Inferior parietal cortex (tissue), 1 donor: ENCODE measurements at regions not wholly inside any gene's neighbourhood (a gene's known extent, or its start where the extent isn't known, plus 50 kb on each side); places are given as distances from the start of the nearest gene placed in this dataset.
"Not testable (repeated sequence)": the region's sequence is repeated elsewhere in the genome, so short reads cannot be mapped to it uniquely, and the experiment has no call there.

Experiments
- DNase-seq: peaks from one replicate; pipeline ENCODE4 v3.0.0-alpha.2; 2016; ENCODE audit errors: extremely low spot score

DNA sequence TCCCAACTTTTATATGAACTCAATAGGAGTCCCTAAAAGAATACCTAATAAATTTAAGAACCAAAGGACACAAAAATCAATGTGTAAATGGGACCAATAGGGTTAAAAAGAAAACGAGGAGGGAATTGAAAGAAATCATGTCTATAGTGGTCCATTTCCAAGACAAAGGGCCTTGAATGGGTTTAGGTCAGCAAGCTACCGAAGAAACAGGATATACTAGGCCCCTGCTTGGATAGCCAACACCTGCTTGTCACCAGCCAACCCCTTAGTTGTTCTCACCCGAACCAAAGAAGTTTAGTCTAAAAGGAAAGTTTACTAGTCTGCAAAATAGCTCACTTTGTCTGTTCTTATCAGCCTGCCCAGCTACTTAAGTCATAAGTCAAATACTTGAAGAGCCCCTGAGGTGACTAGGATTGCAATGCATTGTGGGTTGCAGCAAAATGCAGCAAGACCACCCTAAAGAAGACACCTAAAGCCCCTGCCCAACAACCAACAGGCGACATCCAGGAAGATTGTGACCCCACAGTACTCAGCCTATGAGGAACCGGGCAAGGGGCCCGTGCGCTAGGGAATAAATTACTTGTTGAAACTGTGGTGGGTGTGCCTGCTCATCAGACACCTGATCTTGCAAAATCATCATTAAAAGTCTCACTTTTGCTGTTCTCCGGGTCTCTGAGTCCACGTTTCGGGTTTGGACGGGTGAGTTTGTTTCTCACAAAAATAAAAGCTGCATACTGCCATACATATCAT is 183.9 kb upstream of the PPP1R26 start:
- no peak for DNase-seq

DNA sequence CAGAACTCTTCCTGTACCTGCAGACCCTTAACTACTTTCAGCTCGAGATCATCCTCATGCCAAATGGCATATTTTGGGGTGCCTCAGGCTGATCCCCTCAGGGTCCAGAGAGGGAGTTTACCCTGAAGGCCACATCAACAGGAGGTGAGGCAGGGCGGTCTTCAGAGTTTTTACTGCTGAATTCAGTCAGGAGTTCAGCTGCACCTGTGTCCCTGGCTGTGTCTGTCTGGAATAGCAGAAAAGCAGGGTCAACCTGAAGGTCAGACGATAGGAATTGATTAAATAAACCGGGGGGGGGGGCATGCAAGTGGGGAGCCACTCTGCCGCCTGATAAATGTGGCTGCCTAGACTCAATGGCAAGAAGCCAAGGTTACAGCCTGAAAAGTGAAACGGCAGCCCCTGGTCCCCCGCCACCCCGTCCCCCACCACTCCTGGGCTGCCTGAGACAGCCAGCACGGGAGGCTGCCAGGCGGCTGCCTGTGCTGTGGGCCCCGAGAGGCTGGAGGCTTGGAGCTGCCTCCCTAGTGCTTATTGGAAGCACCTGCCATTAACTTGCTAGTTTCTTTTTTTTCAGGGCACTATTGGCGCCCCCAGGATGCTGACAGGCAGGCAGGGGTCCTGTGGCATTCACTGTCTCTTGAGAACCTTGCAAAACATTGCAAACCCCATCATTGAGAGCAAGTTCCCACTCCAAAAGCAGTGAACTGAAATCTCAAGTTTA is 182.7 kb upstream of the PPP1R26 start:
- DNase-seq = no peak

DNA sequence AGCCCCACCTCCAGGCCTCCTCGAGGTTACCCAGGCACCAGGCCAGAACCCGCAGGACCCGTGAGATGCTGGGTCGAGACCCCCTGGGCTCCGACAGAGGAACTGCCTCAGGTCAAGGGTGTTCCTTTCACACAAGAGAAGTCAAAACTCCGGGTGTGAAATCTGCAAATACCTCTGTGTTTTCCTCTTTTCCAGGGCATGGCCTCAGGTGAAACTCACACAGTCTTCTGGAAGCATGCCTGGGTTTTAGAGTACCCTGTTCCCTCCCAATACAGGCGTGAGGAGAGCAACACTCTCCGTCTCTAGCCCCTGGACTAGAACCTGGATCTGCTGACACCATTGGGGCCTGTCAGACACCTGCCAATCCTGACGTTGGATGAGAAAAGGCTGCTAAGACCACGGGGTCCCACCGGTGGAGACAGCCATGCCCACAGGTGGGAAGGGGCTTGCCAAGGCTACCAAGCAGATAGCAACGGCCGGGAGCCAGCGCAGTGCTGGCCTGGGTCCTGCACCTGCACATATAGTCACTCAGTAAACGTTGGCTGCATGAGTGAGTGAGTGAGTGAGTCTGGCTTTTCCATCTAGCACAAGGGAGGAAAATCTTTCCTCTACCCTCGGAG is 182.0 kb upstream of the PPP1R26 start:
- DNase-seq = no peak

DNA sequence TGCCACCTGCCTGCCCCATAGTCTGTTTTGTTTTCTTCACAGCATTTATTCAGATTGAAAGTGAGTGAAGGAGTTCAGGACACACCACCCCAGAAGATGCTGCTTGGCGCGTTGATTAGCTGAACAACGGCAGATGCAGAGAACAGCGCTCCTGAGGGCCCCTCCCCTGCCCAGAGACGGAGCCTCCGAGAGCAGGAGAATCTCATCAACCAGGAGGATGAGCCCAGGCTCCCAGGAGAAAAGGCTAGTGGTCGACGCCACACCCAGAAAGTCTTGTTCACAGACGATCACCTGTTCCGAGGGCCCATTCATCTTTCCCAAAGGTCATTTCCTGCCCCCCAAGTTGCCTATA is 180.4 kb upstream of the PPP1R26 start:
- no peak for DNase-seq

DNA sequence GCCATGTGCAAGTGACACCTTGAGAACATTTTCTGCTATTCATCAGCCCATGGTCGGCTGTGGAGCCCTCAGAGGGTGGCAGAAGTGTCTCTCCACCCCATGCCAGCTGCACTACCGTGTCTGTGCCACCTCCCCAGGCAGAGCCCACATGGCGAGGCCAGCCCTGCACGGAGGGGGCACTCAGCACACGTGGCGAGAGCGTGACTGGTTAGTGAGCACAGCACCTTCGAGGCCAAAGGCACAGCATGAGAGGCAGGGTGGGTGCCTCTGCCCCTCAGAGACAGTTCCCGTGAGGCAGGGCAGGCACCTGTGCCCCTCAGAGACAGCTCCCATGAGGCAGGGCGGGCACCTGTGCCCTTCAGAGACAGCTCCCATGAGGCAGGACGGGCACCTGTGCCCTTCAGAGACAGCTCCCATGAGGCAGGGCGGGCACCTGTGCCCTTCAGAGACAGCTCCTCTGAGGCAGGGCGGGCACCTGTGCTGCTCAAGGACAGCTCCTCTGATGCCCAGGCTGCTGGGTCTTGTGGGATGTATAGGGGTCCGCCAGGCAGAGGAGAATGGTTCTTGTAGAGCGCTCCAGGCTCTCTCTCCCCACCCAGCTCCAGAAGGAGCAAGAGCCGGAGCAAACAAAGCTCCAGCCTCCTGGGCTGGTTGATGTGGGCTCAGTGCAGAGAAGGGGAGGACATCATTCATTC is 179.8 kb upstream of the PPP1R26 start:
- DNase-seq = no peak

DNA sequence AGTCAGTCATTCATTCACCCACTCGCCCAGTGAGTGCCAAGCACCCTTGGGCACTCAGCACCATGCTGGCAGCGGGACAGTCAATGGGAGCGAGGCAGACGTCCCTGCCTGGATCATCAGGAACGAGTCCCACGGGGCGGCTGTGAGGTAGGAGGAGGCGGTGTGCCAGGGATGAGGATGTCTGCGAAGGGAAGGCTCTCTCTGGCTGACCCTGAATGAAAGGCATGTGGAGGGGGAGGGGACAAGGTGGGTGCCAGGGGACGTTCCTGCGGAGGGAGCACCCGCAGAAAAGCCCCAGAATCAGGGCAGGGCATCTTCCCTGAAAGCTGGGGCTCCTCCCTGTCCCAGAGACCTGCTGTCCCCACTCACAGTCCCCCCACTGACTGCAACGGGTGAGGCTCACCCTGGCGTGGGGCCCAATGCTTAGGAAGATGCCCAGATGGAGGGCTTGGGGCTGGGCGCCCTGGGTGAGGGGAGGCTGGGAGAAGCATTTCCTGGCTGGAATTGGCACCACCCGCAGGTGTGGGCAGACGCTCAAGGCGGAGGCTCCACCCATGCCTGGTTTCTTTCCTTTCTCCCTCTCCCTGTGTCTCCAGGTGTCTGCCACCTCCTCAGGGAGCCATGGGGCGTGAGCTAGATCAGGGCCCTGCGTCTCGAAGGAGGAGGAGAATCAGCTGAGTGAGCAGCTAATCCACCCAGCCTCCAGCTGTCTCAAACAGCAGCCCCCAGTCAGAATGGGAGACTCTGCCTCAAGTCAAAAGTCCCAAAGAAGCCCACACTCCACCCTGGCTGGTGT is 179.0 kb upstream of the PPP1R26 start:
- no peak for DNase-seq

DNA sequence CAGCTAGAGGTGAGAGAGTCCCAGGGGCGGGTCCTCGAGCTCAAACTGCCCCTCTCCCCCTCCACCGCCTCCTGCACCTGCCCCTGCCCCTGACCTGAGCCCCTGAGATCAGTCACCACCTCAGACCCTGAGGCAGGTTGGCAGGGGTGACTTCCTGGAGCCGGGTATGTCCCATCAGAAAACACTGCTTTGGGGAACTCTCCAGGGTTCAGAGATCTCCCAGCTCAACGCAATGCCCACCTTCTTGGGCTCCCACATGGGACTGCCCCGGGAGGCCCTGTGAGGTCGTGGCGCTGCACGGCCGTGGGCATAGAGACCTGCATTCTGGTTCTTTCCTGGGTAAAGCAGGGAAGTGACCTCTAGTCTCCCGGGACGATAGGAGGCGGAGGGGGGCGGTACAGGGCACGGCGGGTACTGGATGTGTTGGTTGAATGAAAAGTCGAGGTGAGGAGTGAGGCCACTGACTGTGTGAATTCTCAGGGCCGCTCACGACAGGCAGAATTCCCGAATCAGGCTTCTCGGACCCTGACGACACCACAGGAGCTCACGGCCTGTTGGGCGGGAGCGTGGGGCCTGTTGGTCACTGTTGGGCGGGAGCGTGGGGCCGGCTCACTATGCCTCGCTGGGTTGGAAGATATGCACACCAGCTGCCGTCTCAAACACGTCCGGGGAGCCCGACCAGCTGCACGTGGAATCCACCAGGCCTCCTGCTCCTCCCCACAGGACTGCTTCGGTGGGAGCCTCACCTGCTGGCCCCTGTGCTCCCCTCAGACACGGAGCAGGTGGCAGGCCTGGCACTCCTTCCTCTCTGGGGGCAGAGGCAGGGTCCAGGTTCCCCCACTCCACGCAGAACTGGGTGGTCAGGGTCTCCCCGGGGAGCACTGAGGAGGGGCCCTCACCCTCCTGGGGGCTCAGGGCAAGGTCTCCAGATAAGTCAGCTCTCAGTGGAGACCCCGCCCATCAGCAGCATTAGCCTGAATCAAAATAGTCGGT is 178.0 kb upstream of the PPP1R26 start:
- DNase-seq = no peak

DNA sequence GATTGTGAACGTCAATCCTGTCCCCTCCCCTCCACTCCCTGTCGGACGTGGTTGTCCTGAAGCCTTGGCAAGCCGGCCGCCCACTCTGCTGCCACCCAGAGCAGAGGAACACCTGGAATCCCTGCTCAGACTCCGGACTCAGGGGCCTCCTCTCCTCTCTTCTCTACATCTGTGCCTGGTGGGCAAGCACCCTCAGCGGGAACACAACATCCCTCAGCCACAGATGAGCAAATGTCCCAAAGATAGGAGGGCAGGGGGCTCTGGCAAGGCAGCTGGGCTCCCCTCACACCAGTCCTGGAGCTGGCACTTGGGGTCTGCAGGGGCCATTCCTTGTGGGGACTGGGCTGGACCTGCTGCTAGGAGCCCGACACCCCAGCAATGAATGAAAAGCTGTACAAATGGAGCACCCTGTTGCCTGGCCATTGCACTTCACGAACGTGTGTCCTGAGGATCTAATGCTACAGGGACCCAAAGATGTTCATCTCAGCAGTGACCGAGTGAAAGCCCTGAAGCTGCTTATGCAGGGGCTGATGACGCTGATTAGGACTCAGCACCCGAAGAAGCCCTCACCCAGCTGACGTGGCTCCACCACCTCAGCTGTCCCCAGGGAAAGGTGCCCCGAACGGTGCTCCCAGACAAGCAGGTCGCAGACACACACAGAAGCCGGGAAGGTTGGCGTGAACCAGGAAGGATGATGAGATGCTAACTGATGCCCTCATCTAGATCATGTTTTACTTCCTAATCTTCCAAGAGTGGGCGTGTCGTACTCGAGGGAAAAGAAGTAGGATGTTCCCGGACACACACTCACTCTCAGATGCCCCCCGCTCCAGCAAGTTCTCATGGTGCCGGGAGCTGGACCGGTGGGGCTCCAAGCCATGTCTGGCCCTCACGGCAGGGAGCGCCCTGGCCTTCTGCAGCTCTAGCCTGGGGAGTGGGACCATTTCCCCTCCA is 177.0 kb upstream of the PPP1R26 start:
- DNase-seq = no peak

DNA sequence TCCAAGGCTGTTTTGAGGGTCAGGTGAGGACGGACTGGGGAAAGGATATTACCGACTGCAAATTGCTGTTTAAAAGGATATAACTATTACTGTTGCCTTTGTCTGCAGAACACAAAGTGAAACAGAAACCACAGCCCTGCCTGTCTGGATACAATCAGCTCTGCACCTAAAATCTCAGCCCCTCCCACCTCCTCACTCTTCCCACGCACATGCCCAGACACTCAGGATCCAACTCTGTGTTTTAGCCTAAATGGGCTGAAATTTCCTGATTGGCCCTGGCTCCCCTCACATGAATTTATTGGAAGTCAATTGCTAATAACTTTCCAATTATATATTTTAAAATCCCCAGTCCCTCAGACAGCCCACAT is 176.3 kb upstream of the PPP1R26 start:
- no peak for DNase-seq

DNA sequence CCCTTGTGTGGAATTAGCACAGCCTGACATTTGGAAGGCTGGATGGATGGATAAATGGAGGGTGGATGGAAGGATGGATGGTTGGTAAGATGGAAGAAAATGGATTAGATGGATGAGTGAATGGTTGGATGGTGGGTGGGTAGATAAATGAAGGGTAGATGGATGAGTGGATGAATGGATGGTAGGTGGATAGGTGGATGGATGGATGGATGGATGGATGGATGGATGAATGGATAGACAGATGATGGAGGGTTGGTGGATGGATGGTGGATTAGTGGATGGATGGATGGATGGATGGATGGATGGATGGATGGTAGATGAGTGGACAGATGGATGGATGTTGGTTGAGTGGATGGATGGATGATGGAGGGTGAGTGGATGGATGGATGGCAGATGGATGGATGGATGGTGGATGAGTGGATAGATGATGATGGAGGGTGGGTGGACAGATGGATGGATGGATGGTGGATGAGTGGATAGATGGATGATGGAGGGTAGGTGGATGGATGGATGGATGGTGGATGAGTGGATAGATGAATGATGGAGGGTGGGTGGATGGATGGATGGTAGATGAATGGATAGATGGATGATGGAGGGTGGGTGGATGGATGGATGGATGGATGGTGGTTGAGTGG is 175.6 kb upstream of the PPP1R26 start:
- no peak for DNase-seq

DNA sequence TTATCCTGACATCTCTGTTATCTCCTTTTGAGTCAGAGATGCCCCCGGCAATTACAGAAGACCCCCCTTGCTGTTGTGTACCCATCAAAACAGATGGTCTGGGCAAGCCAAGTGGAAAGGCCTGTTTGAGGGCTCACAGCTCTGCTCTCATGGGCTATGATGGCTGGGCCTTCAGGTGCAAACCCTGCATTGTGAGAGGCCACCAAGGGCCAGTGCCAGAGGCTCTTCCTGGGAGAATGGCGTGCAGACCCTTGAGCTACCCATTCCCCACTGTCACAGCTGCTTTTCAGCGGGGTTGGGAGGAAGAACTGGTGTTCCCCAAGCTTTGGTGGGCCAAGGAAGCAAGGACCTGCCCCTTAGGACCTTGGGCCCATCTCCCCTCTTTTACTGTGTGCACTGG is 174.7 kb upstream of the PPP1R26 start:
- DNase-seq = no peak

DNA sequence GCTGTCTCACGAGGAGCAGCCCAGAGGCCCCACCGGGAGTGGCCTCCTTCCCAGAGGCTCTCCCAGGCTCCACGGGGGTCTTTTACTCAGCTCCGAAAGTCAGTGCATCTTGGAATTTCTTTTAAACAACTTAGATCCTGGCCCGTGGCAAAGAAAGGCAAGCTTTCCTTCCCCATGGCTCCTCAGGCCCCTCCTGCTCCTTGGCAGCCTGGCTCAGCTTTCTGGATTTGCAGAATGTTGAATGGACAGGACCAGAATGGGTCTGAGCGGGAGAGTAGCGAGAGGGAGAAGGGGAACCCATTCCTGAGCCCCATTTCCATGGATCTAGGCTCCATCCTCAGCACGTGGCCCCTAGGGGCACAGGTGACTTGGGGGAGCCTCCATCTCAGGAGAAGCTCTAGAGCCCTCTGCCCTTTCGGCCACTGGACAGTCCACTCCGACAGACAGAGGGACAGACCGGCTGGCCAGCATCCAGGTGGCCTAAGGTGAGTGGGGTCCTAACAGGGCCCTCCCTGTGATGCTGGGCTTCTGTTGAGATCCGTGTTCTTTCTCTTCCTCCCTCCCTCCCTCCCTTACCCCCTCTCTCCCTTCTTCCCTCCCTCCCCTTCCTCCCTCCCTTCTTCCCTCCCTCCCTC is 173.9 kb upstream of the PPP1R26 start:
- DNase-seq = no peak

DNA sequence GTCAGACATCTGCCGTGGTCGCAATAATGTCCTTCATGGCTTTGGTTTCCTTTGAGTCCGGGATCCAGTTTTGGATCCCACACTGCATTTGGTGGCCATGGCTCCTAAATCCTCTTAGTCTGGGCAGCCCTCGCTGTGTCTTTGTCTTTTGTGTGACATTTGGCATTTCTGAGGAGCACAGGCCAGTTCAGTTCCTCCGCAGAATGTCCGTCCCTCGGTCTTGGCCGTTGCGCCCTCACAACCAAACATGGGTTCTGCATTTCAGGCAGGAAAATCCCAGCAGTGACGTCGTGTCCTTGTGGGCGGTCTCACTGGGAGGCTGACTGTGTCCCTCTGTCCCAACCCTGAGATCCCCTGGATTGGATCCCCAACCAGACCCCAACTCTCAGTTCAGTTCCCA is 172.9 kb upstream of the PPP1R26 start:
- no peak for DNase-seq

DNA sequence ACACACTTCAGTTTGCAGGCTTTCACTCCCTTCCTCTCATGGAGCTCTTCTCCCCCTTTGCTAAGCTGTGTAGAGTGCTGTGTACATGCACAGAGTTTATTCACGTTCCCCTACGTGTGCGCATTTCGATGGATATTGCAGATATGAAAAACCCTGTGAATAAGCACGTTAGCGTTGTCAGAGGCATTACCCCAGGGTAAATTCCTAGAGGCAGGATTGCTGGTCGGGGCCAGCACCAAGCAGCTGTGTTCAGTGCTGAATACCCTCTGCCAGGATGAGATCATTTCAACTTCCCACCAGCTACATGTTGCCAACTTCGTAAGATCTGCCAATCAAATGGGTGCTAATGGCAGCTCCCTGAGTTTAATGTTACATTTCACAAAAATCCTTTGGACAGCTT is 172.3 kb upstream of the PPP1R26 start:
- no peak for DNase-seq

DNA sequence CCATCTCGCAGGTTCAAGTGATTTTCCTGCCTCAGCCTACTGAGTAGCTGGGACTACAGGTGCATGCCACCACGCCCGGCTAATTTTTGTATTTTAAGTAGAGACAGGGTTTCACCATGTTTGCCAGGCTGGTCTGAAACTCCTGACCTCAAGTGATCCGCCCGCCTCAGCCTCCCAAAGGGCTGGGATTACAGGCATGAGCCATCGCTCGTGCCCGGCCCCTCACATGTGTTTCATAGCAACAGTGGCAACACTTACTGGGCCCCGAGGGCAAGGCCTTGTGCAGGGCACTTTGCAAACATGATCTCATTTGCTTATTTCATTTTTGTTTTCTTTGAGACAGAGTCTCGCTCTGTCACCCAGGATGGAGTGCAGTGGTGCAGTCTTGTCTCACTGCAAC is 171.7 kb upstream of the PPP1R26 start:
- DNase-seq = not testable (repeated sequence)

DNA sequence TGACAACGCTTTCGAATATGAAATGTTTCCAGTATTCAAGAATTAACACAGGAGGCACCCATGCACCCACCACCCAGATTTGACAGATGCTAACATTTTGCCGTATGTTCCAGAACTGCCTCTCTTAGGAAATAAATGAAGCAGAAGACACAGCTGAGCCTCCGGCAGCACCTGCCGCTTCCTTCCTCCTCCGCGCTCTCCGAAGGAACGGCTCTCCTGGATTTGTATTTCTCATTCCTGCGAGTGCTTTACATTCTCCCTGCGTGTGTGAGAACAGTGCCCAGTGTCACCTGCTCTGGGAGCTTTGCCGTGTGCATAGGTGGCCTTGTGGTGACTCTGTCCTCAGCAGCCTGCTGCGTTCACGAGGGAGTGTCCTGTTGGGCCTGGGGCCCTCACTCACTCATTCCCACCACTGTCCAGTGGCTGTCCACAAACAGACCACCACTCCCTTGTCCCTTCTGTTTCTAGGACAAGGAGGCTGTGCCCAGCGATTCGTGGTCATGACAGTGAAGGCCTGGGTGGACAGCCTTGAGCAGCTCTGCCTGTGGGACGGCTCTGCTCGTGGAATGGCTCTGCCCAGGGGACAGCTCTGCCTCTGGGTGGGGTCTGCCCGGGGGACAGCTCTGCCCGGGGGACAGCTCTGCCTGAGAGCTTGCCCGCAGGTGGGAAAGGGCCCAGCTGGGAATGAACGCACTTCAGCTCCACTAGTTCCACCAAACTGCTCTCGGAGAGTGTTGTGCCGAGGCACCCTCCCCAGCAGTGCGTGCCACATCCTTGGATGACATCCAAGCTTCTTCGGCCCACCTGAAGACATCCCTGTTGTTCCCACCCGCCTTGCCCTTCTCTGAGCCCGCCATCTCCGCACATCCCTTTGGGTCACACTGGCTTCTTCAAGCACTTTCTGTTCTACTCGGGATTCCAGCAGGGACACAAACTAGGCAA is 170.5 kb upstream of the PPP1R26 start:
- DNase-seq = no peak

DNA sequence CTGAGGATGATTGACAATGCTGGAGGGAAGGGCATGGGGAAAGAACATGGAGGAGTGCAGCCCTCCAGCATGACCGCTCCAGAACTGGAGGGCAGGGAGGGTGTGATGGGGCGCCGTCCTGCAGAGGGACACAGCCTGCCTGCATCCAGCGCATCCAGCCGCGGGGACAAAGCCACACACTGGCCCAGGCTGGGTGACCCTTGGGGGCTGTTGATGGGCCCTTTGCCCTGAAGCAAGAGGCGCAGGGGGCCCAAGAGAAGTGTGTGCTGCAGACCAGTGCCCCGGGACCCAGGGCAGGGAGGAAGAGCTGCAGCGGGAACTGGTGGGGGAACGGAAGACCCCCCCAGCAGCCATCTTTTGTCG is 169.8 kb upstream of the PPP1R26 start:
- no peak for DNase-seq
